Right atrium auricular region (tissue), 2 donors: ENCODE measurements at regions not wholly inside any gene's neighbourhood (a gene's known extent, or its start where the extent isn't known, plus 50 kb on each side); places are given as distances from the start of the nearest gene placed in this dataset.

Experiments used
- DNase-seq: peaks from one replicate; pipeline ENCODE4 v3.0.0-alpha.2; 2019; ENCODE audit warnings: low spot score
- H3K27ac ChIP-seq, 2 donors: fragments of 200-600 bp; sonication (generic); 1 replicate in 1 of 2; 2 replicates in 1 of 2; pipeline ENCODE4 v1.5.1; 2016 to 2019
- H3K27me3 ChIP-seq, 2 donors: fragments of 200-600 bp; sonication (generic); one replicate each; pipeline versions ENCODE4 v1.5.1 to v1.6.0; 2017 to 2019
- H3K36me3 ChIP-seq: fragments of 200-600 bp; sonication (generic); one replicate; pipeline ENCODE4 v1.5.1; 2016
- H3K4me1 ChIP-seq, 2 donors: fragments of 200-600 bp; sonication (generic); one replicate each; pipeline versions ENCODE4 v1.5.1 to v1.6.0; 2017 to 2019
- H3K4me3 ChIP-seq, 2 donors: fragments of 200-600 bp; sonication (generic); 1 replicate in 1 of 2; 2 replicates in 1 of 2; pipeline ENCODE4 v1.5.1; 2017 to 2019; ENCODE audit warnings: mild to moderate bottlenecking in 1 of 2, moderate library complexity in 1 of 2
- H3K9me3 ChIP-seq, 2 donors: fragments of 200-600 bp; sonication (generic); one replicate each; pipeline ENCODE4 v1.5.1; 2019
- CTCF ChIP-seq, 2 donors: fragments of 200-600 bp; sonication (generic); IDR thresholded peaks; one replicate each; pipeline ENCODE4 v1.5.1; 2019; ENCODE audit warnings: antibody characterized with exemption in 2 of 2

GRCh38 chr5:113875096-113875495 lies 361.6 kb downstream of the YTHDC2 start:
- H3K4me3 ChIP-seq = no peak overlapping the region
- no peaks in the 10 kb centered on the region for H3K9me3 ChIP-seq
- H3K4me1 ChIP-seq = no peaks in the 10 kb centered on the region
- H3K27ac ChIP-seq = no peak overlapping the region
- no peaks in the 10 kb centered on the region for H3K36me3 ChIP-seq
- no peak for DNase-seq
- TF ChIP-seq CTCF (IDR thresholded peaks at IDR 0.05) = no peak
- H3K27me3 ChIP-seq = no peaks in the 10 kb centered on the region

- no peak for TF ChIP-seq CTCF (IDR thresholded peaks at IDR 0.05)
- no peak overlapping the region for H3K4me3 ChIP-seq
- H3K27me3 ChIP-seq = no peaks in the 10 kb centered on the region
- H3K27ac ChIP-seq = no peak overlapping the region
- H3K9me3 ChIP-seq = no peaks in the 10 kb centered on the region
- H3K36me3 ChIP-seq = no peaks in the 10 kb centered on the region
- no peak for DNase-seq
- H3K4me1 ChIP-seq = no peaks in the 10 kb centered on the region
These were observed 378.0 kb downstream of the YTHDC2 start for GRCh38 chr5:113891491-113891890.

GRCh38 chr5:113896789-113897188 lies 383.3 kb downstream of the YTHDC2 start:
- Histone ChIP-seq H3K27me3 (no peaks in the 10 kb centered on the region), H3K36me3 (no peaks in the 10 kb centered on the region), H3K4me3 (no peak overlapping the region), H3K4me1 (no peaks in the 10 kb centered on the region), H3K27ac (no peak overlapping the region), H3K9me3 (no peaks in the 10 kb centered on the region)
- DNase-seq = no peak
- no peak for TF ChIP-seq CTCF (IDR thresholded peaks at IDR 0.05)

GRCh38 chr5:113897748-113898147 lies 384.3 kb downstream of the YTHDC2 start:
- Histone ChIP-seq H3K27me3 (no peaks in the 10 kb centered on the region), H3K4me3 (no peak overlapping the region), H3K9me3 (no peaks in the 10 kb centered on the region), H3K27ac (no peak overlapping the region), H3K4me1 (no peaks in the 10 kb centered on the region), H3K36me3 (no peaks in the 10 kb centered on the region)
- DNase-seq = no peak
- no peak for TF ChIP-seq CTCF (IDR thresholded peaks at IDR 0.05)

GRCh38 chr5:113900141-113900540 lies 386.6 kb downstream of the YTHDC2 start:
- no peaks in the 10 kb centered on the region for H3K9me3 ChIP-seq
- no peak for DNase-seq

More at GRCh38 chr5:113900141-113900540, 386.6 kb downstream of the YTHDC2 start:
- no peaks in the 10 kb centered on the region for H3K4me1 ChIP-seq
- H3K4me3 ChIP-seq = no peak overlapping the region
- H3K27ac ChIP-seq = no peak overlapping the region
- no peaks in the 10 kb centered on the region for H3K36me3 ChIP-seq
- H3K27me3 ChIP-seq = no peaks in the 10 kb centered on the region
- no peak for TF ChIP-seq CTCF (IDR thresholded peaks at IDR 0.05)
